HG03280 (cell line): ENCODE measurements at regions not wholly inside any gene's neighbourhood (a gene's known extent, or its start where the extent isn't known, plus 50 kb on each side); places are given as distances from the start of the nearest gene placed in this dataset.
A peak's percentile ranks its signal among the peaks of the same experiment; 100 is the strongest.
"Not testable (repeated sequence)": the region's sequence is repeated elsewhere in the genome, so short reads cannot be mapped to it uniquely, and the experiment has no call there.

Experiments used
- ATAC-seq: cut with Tn5 transposase; IDR thresholded peaks from one replicate; pipeline ENCODE4 v1.9.1; 2021; ENCODE audit warnings: mild to moderate bottlenecking, moderate library complexity; ENCODE audit not compliant: unreplicated experiment

DNA sequence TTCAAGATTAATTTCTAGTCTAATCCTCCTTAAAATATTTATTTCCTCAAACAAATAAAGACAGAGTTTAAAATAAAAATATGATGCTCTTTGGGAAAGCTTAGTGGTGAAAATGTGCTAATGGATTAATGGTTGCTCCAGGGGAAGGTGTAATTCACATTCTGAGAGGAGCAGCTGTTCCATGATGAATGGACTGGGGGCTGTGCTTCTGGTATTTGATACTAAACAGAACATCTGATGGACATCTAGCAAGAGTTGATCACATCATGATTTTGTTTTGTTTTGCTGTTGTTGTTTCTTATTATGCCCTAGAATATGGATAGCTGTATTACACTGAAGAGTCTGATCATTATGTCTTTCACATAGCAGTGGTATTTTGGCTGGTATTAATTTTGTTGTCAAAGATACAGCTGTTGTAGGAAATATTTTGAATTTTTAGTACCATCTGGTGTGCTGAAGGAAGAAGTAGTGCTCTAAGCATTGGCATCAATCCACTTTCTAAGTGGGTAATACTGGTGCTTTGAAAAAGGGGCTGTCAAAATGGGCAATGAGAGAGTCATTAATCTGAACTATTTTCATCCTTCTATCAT lies 296.4 kb downstream of the ADAMTS20 start:
- ATAC-seq = no peak

DNA sequence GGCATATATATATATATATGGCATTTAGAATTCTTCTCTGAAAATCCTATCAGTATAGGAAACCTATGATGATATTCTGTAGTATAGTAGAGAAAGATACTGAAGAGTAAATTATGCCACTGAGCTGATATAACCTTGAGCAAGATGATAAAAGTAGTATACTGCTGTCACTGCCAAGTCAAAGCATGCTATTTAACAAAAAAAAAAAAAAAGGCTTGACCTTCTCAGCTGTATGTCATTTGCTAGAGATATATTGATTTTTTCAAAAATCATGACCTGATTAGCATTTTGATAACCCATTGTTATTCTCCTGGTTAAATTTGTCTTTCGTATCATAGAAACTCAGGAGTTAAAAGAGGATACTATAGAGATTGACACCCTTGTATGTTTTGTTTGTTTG lies 299.4 kb downstream of the ADAMTS20 start:
- no peak for ATAC-seq

GRCh38 chr12:43245947-43246346 lies 306.1 kb downstream of the ADAMTS20 start:
- ATAC-seq = no peak

GRCh38 chr12:43241986-43242385 lies 310.0 kb downstream of the ADAMTS20 start:
- no peak for ATAC-seq

DNA sequence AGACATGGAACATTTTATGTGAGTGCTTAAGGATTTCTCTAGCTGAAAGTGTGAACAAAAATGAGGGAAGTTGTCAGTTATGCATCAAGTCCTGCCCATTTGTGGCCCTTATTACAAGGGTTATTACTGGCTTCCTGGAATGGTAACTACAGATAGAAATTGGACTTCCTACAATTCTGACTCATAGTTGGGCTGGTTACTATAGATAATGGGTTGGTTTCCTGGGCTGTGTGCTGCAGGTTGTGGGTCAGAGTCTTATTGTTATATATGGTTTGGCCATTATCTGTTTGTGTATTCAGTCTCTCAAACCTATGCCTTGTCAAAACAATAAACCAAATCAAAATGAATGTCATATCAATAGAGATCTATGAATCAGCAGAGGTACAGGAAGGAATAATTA lies 313.7 kb downstream of the ADAMTS20 start:
- no peak for ATAC-seq

DNA sequence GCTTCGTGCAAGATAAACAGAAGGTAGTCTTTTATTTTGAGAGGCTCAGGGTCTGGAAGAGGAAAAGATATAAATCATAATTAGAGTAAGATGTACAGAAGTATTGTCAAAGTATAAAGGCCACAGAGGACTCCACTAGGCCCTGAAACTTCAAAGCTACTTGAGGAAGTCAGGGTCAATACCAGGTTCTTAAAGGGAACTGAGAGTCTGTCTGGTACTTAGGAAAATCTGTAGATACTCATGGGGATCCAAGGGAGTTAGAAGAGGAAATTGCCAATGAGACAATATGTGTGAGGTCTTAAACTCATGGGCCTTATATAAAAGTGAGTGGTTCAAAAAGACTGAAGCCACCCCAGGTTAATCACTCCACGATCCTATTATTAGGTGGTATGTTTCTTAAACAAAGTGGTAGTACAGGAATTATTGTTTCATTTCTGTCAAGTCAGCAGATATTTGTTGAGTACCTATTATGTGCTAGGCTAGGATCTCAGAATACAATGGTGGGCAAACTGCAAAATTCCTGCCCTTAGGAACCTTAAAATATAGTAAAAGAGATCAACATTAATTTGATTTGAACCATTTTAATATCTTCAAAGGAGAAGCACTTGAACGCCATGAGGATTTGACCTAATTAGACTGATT lies 314.6 kb downstream of the ADAMTS20 start:
- no peak for ATAC-seq

- no peak for ATAC-seq
Observed at GRCh38 chr12:43235721-43236120, 316.3 kb downstream of the ADAMTS20 start.

GRCh38 chr12:43233861-43234260 lies 318.1 kb downstream of the ADAMTS20 start:
- no peak for ATAC-seq

DNA sequence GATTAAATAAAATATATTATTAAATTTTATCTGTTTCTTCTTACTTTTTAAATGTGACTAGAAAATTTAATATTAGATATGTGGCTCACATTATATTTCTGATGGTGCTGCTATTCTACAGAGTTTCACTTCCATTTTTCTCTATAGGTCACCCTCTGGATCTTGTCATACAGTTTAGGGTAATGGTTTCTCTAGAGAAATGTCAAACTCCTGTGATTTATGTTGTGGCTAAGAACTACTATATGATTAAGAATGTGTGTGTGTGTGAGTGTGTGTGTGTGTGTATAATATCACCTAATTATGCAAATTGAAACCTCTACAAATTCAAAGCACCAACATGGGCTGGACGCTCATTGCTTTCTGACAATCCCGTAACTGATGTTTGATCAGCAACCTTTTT lies 325.9 kb downstream of the ADAMTS20 start:
- no peak for ATAC-seq

DNA sequence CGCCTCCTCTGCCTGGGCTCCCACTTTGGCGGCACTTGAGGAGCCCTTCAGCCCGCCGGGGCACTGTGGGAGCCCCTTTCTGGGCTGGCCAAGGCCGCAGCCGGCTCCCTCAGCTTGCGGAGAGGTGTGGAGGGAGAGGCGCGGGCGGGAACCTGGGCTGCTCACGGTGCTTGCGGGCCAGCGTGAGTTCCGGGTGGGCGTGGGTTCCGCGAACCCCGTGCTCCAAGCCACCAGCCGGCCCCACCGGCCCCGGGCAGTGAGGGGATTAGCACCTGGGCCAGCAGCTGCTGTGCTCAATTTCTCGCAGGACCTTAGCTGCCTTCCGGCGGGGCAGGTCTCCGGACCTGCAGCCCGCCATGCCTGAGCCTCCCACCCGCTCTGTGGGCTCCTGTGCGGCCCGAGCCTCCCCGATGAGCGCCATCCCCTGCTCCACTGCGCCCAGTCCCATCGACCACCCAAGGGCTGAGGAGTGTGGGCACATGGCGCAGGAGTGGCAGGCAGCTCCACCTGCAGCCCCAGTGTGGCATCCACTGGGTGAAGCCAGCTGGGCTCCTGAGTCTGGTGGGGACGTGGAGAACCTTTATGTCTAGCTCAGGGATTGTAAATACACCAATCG lies 327.7 kb downstream of the ADAMTS20 start:
- not testable (repeated sequence) for ATAC-seq

DNA sequence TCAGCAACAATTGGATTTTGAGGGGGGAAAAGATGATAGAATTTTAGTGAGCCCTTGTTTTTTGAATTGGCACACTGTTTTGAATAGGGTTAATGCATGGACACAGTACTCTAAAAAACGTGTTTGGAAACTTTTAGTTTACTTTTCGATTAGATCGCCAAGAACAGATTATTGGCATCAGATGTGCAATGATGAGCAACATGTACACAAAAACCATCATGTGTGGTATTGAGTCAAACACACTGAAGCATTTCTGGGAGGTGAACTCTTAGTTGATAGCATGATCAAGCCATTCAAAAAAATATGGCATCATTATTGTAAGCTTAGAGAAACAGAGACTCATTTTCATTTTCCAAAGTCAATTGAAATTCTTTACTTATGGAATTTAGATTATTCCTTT lies 329.2 kb downstream of the ADAMTS20 start:
- no peak for ATAC-seq

DNA sequence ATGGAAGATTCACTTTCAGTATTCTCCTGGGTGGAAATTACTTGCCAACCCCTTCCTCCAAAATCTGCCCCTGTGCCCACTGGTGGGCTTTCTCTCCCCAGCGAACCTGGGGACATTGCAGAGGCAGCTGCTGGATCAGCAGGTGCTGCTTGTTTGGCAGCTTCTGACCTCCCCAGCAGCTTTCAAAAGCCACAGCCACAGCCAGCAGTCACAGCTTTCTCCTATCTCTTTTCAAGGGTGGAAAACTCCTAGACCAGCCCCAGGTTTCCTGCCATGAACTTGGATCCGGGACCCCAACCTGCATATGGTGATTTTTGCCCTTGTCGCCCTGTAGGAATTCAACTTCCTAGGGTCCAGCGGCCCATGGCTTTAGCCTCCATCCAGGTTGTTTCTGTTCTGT lies 330.8 kb downstream of the ADAMTS20 start:
- no peak for ATAC-seq

DNA sequence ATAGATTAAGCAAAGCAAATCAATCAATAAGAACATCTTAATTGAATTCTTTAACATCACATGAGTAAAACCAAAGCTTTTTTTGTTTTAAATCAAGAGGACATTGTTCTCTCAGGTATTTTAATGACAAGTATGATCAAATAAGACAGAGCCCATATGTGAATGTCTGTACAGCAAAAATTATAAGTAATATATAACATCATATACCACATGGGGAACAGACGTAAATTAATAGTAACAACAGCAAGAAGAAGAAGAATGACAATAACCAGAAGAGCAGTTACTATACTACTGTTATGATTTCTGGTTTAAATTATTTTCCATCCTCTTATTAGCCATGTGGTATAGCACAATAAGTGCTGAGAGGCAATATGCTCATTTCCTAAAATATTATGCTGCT lies 335.5 kb downstream of the ADAMTS20 start:
- ATAC-seq = no peak

- no peak for ATAC-seq
Observed at GRCh38 chr12:43214166-43214565, 337.8 kb downstream of the ADAMTS20 start.

GRCh38 chr12:43213608-43214007 lies 338.4 kb downstream of the ADAMTS20 start:
- no peak for ATAC-seq

- ATAC-seq = peak; percentile 89
Observed at GRCh38 chr12:43210485-43211192, 341.4 kb downstream of the ADAMTS20 start.

GRCh38 chr12:43208627-43209026 lies 343.4 kb downstream of the ADAMTS20 start:
- no peak for ATAC-seq

- ATAC-seq = no peak
Observed at GRCh38 chr12:43208221-43208620, 343.8 kb downstream of the ADAMTS20 start.

DNA sequence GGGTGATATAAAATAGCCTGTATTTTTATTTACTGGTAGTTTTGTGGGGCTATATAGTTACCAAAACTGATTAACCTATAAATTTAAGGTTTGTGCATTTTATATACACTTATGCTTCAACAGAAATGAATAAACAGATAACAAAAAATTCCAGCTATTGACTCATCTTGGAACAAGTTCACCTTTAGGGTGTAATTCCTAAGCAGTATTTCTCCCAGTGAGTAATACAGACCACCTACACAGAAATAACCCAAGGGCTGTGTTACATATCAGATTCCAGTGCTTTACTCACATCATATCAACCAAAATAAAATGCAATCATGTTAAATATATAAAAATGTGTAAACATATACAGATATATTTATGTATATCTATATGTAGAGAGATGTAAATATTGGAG lies 345.6 kb downstream of the ADAMTS20 start:
- ATAC-seq = no peak

- no peak for ATAC-seq
Observed at GRCh38 chr12:43198608-43199007, 353.4 kb downstream of the ADAMTS20 start.

GRCh38 chr12:43196268-43196907 lies 355.6 kb downstream of the ADAMTS20 start:
- no peak for ATAC-seq
